Liver (tissue), 8 donors: ENCODE measurements at regions not wholly inside any gene's neighbourhood (a gene's known extent, or its start where the extent isn't known, plus 50 kb on each side); places are given as distances from the start of the nearest gene placed in this dataset.

Experiments used
- DNase-seq: peaks from one replicate; pipeline ENCODE4 v3.0.0-alpha.2; 2017; ENCODE audit warnings: low spot score
- H3K27ac ChIP-seq, 2 donors: one replicate each; pipeline ENCODE4 v1.7.0; 2013; ENCODE audit warnings: inconsistent platforms in 2 of 2, low read length in 2 of 2, control low read depth in 1 of 2, low read depth in 1 of 2, mild to moderate bottlenecking in 1 of 2
- H3K27me3 ChIP-seq, 4 donors: one replicate each; pipeline versions ENCODE4 v1.6.1 to v1.7.0; 2013; ENCODE audit warnings: low read length in 3 of 4, inconsistent platforms in 1 of 4, mild to moderate bottlenecking in 1 of 4, moderate library complexity in 1 of 4; ENCODE audit not compliant: control insufficient read depth in 4 of 4, insufficient read depth in 4 of 4
- H3K36me3 ChIP-seq, 4 donors: one replicate each; pipeline versions ENCODE4 v1.6.1 to v1.7.0; 2013; ENCODE audit warnings: low read length in 3 of 4, mild to moderate bottlenecking in 3 of 4, low read depth in 1 of 4, moderate library complexity in 1 of 4; ENCODE audit not compliant: control insufficient read depth in 4 of 4, insufficient read depth in 3 of 4
- H3K4me1 ChIP-seq, 4 donors: one replicate each; pipeline versions ENCODE4 v1.6.1 to v1.7.0; 2013; ENCODE audit warnings: low read length in 3 of 4, mild to moderate bottlenecking in 3 of 4, moderate library complexity in 1 of 4; ENCODE audit not compliant: control insufficient read depth in 4 of 4, insufficient read depth in 4 of 4
- H3K4me3 ChIP-seq, 3 donors: one replicate each; pipeline versions ENCODE4 v1.6.1 to v1.7.0; 2013; ENCODE audit warnings: low read length in 3 of 3, control low read depth in 1 of 3, low read depth in 1 of 3, mild to moderate bottlenecking in 1 of 3
- H3K9ac ChIP-seq, 2 donors: one replicate each; pipeline ENCODE4 v1.7.0; 2013; ENCODE audit warnings: low read length in 2 of 2, mild to moderate bottlenecking in 2 of 2, moderate library complexity in 2 of 2, control low read depth in 1 of 2, low read depth in 1 of 2
- H3K9me3 ChIP-seq, 4 donors: one replicate each; pipeline versions ENCODE4 v1.6.1 to v1.7.0; 2013; ENCODE audit warnings: low read length in 3 of 4; ENCODE audit not compliant: control insufficient read depth in 4 of 4
- ATF3 ChIP-seq: IDR thresholded peaks from 2 replicates; pipeline ENCODE4 v1.6.1; 2016; ENCODE audit warnings: antibody characterized with exemption
- EGR1 ChIP-seq, 2 donors: IDR thresholded peaks; 2 replicates each; pipeline ENCODE4 v1.6.1; 2016 to 2018; ENCODE audit warnings: antibody characterized with exemption in 2 of 2, low read depth in 2 of 2
- FOXA1 ChIP-seq: IDR thresholded peaks from 2 replicates; pipeline ENCODE4 v1.6.1; 2016; ENCODE audit warnings: antibody characterized with exemption
- FOXA2 ChIP-seq: IDR thresholded peaks from 2 replicates; pipeline ENCODE4 v1.6.1; 2016; ENCODE audit warnings: antibody characterized with exemption
- GABPA ChIP-seq, 2 donors: IDR thresholded peaks in 1 of 2; conservative IDR thresholded peaks in 1 of 2; 2 replicates each; pipeline ENCODE4 v1.6.1; 2016; ENCODE audit warnings: antibody characterized with exemption in 2 of 2, mild to moderate bottlenecking in 1 of 2, moderate library complexity in 1 of 2
- HNF4A ChIP-seq, 2 donors: conservative IDR thresholded peaks; 2 replicates each; pipeline ENCODE4 v1.6.1; 2016; ENCODE audit warnings: antibody characterized with exemption in 2 of 2, mild to moderate bottlenecking in 2 of 2
- MAX ChIP-seq: IDR thresholded peaks from 2 replicates; pipeline ENCODE4 v1.6.1; 2016; ENCODE audit warnings: antibody characterized with exemption
- NR2F2 ChIP-seq: IDR thresholded peaks from 2 replicates; pipeline ENCODE4 v1.6.1; 2016; ENCODE audit warnings: antibody characterized with exemption
- REST ChIP-seq: IDR thresholded peaks from 2 replicates; pipeline ENCODE4 v1.6.1; 2016; ENCODE audit warnings: antibody characterized with exemption, mild to moderate bottlenecking
- SP1 ChIP-seq: IDR thresholded peaks from 2 replicates; pipeline ENCODE4 v1.6.1; 2018; ENCODE audit warnings: antibody characterized with exemption, mild to moderate bottlenecking
- YY1 ChIP-seq: IDR thresholded peaks from 2 replicates; pipeline ENCODE4 v1.6.1; 2016; ENCODE audit warnings: antibody characterized with exemption, mild to moderate bottlenecking
- WGBS: extraction: QIAGEN DNeasy Blood & Tissue Kit; methylation state at CpG from one replicate; pipeline ENCODE4 v1.1.7; 2013; 5-methylcytosine and 5-hydroxymethylcytosine counted together
- TF ChIP-seq, protein P1 (sequence below): IDR thresholded peaks from 2 replicates; pipeline ENCODE4 v1.6.1; 2016; ENCODE audit warnings: antibody characterized with exemption
- TF ChIP-seq, protein P2 (sequence below): fragments of 150-350 bp; IDR thresholded peaks from 2 replicates; pipeline ENCODE4 v1.5.1; 2017; ENCODE audit warnings: improper control_type of control experiment, low read depth, low read length; ENCODE audit not compliant: missing input control
- donor health status: healthy.
- donor health status: healthy.
- donor health status: healthy.
- donor health status: healthy.
- donor health status: healthy.

- no peak for TF ChIP-seq REST
These were observed 164.2 kb downstream of the ICE1 start (continued) for GRCh38 chr5:5586721-5587120.

DNA sequence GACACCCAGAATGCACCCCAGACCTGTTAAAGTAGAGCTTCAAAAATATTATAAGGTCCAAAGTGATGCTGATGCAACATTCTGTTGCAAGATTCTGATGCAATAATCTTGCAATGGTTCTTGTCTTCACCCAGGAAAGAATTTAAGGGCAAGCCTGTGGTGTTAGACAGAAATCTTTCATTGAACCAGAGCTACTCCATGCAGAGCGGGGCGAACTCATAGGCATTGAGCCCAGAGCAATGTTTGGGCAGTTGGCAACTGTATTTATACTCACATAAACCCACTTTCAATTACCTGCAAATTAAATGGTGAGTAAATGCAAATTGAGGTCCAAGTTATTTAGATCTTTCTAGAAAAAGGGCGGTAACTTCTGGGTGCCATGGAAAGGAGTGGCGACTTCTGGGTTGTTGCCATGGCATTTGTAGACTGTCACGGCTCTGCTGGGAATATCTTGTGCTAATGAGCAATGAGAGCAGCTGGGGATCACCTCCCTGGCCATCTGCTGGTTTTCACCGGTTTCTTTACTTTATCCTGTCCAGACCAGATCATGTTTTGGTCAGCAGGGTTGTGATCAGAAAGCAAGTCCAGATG lies 163.4 kb downstream of the ICE1 start:
- no peak overlapping the region for H3K27ac ChIP-seq
- TF ChIP-seq YY1: no peak
- TF ChIP-seq GABPA (IDR thresholded peaks at IDR 0.05 in 1 of 2, conservative IDR thresholded peaks at IDR 0.05 in 1 of 2): no peak
- TF ChIP-seq ATF3: no peak
- no peak for TF ChIP-seq EGR1 (IDR thresholded peaks at IDR 0.05; ENCODE audit: low read depth in 2 of 2)
- no peak for TF ChIP-seq FOXA2
- TF ChIP-seq REST: no peak
- TF ChIP-seq, protein P1, sequence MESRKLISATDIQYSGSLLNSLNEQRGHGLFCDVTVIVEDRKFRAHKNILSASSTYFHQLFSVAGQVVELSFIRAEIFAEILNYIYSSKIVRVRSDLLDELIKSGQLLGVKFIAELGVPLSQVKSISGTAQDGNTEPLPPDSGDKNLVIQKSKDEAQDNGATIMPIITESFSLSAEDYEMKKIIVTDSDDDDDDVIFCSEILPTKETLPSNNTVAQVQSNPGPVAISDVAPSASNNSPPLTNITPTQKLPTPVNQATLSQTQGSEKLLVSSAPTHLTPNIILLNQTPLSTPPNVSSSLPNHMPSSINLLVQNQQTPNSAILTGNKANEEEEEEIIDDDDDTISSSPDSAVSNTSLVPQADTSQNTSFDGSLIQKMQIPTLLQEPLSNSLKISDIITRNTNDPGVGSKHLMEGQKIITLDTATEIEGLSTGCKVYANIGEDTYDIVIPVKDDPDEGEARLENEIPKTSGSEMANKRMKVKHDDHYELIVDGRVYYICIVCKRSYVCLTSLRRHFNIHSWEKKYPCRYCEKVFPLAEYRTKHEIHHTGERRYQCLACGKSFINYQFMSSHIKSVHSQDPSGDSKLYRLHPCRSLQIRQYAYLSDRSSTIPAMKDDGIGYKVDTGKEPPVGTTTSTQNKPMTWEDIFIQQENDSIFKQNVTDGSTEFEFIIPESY: no peak
- no peak for TF ChIP-seq SP1
- no peak for TF ChIP-seq NR2F2
- WGBS: 67% methylated on average over 6 of the region's 6 CpGs
- H3K4me1 ChIP-seq: no peaks in the 10 kb centered on the region
- H3K27me3 ChIP-seq: peaks cover 0 to 4% (median 0%) of the 10 kb centered on the region in 4 donors
- DNase-seq: no peak
- H3K9ac ChIP-seq: no peak overlapping the region
- no peak overlapping the region for H3K4me3 ChIP-seq
- no peaks in the 10 kb centered on the region for H3K9me3 ChIP-seq
- H3K36me3 ChIP-seq: no peaks in the 10 kb centered on the region

DNA sequence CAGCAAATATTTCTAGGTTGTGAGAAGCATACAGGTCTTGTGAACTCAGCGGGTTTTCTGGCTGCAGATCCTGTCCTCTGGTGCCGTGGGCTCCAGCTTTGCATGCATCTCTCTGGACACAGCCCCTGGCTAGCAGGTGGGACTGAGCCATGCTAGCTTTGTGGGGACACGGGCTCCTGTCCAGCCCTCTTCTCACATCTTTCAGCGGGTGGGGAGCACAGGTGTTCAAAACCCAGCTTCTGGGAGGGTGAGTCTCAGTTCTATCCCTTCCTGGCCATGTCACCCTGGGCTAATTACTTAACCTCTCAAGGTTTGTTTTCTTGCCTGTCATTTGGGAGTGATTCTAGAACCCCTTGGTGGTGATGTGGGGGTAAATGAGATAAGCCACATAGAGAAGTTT lies 162.3 kb downstream of the ICE1 start:
- Histone ChIP-seq H3K4me3 (no peak overlapping the region), H3K27me3 (peaks cover 0 to 4% (median 0%) of the 10 kb centered on the region in 4 donors), H3K9ac (no peak overlapping the region), H3K36me3 (no peaks in the 10 kb centered on the region), H3K27ac (no peak overlapping the region), H3K9me3 (no peaks in the 10 kb centered on the region), H3K4me1 (no peaks in the 10 kb centered on the region)
- WGBS: 81% methylated on average over 4 of the region's 4 CpGs
- no peak for TF ChIP-seq FOXA1
- TF ChIP-seq MAX: no peak
- TF ChIP-seq YY1: no peak
- TF ChIP-seq, protein P2, sequence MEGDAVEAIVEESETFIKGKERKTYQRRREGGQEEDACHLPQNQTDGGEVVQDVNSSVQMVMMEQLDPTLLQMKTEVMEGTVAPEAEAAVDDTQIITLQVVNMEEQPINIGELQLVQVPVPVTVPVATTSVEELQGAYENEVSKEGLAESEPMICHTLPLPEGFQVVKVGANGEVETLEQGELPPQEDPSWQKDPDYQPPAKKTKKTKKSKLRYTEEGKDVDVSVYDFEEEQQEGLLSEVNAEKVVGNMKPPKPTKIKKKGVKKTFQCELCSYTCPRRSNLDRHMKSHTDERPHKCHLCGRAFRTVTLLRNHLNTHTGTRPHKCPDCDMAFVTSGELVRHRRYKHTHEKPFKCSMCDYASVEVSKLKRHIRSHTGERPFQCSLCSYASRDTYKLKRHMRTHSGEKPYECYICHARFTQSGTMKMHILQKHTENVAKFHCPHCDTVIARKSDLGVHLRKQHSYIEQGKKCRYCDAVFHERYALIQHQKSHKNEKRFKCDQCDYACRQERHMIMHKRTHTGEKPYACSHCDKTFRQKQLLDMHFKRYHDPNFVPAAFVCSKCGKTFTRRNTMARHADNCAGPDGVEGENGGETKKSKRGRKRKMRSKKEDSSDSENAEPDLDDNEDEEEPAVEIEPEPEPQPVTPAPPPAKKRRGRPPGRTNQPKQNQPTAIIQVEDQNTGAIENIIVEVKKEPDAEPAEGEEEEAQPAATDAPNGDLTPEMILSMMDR: no peak
- no peak for TF ChIP-seq NR2F2
- TF ChIP-seq, protein P1: no peak
- TF ChIP-seq HNF4A (conservative IDR thresholded peaks at IDR 0.05): no peak
- no peak for DNase-seq
